ENCODE measurements at regions not wholly inside any gene's neighbourhood (a gene's known extent, or its start where the extent isn't known, plus 50 kb on each side); places are given as distances from the start of the nearest gene placed in this dataset.

GRCh38 chr10:118110750-118111149, 64.0 kb upstream of the RAB11FIP2 start:
- in situ Hi-C loops (cut with HindIII; ENCODE audit: low sequenced_read_pairs) = no loop called here

GRCh38 chr10:118108194-118109026, 61.7 kb upstream of the RAB11FIP2 start:
- in situ Hi-C loops (cut with HindIII; ENCODE audit: low sequenced_read_pairs) = no loop called here

- in situ Hi-C loops (cut with HindIII; ENCODE audit: low sequenced_read_pairs) = no loop called here
These were observed 60.8 kb upstream of the RAB11FIP2 start for GRCh38 chr10:118107541-118107940.

- in situ Hi-C loops (cut with HindIII; ENCODE audit: low sequenced_read_pairs) = no loop called here
These were observed 60.3 kb upstream of the RAB11FIP2 start for GRCh38 chr10:118107040-118107439.

- in situ Hi-C loops (cut with HindIII; ENCODE audit: low sequenced_read_pairs) = no loop called here
These were observed 59.7 kb upstream of the RAB11FIP2 start for GRCh38 chr10:118106426-118106825.

- in situ Hi-C loops (cut with HindIII; ENCODE audit: low sequenced_read_pairs) = no loop called here
These were observed 55.4 kb upstream of the RAB11FIP2 start for GRCh38 chr10:118102121-118102520.

GRCh38 chr10:118101501-118101900, 54.8 kb upstream of the RAB11FIP2 start:
- in situ Hi-C loops (cut with HindIII; ENCODE audit: low sequenced_read_pairs) = no loop called here

All from endothelial cell of hepatic sinusoid (primary cell).